Left forelimb (tissue), 1 donor: ENCODE measurements at regions not wholly inside any gene's neighbourhood (a gene's known extent, or its start where the extent isn't known, plus 50 kb on each side); places are given as distances from the start of the nearest gene placed in this dataset.
A peak's percentile ranks its signal among the peaks of the same experiment; 100 is the strongest.

Experiments
- DNase-seq: peaks from one replicate; pipeline ENCODE4 v3.0.0-alpha.2; 2018; ENCODE audit warnings: low spot score

- DNase-seq, result no peak
Observed at GRCh38 chr7:25557379-25557917, 329.2 kb upstream of the NPVF start.

- DNase-seq, result no peak
Observed at GRCh38 chr7:25557930-25558329, 329.6 kb upstream of the NPVF start.

- no peak for DNase-seq
Observed at GRCh38 chr7:25558605-25559004, 330.3 kb upstream of the NPVF start.

DNA sequence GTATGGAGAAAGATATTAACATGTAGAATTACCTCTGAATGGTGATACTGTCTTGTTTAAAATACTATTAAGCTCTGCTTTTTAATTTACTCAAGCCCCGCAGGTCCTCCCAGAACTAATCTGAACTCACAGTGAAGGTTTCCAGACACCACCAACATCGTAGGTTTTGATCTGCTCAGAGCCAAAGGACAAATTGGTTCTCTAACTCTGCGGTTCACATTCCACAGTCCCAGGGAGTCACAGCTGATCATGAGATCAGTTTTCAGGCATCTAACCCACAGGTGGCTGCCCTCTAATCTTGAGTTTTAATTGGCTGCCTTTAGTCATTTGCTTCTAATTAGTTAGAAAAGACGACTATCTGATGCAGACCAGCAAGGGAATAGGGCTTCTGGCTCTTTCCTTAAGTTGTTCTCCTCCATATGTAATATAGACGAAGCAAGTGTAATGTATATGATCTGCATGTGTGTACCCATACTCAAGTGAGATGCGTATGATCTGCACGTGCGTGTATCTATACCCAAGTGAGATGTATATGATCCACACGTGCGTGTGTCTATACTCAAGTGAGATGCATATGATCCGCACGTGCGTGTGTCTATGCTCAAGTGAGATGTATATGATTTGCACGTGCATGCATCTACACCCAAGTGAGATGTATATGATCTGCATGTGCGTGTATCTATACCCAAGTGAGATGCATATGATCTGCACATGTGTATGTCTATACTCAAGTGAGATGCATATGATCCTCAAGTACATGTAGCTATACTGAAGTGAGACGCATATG lies 331.5 kb upstream of the NPVF start:
- no peak for DNase-seq

DNA sequence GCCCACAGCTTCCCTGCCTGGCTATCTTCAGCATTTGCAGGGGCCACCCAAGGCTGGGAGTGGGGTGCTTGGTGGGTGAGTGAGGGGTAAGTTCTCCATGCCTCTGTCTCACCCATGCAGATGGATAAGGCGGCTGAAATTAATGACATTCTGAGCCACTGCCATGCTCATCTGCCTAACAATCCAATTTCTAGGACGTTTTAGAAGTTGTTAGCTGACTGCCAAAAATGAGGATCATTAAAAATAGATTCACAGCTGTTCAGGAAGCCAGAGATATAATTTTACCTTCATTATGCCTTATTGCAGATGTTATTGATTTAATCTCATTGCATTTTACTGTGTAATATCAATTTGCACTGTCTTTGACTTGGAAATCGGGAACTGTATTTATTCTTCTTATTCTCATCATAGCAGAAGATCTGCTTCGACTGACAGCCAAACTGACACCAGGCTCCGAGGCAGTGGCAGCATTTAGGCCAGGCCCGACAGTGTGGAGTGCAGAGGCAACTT lies 334.4 kb upstream of the NPVF start:
- no peak for DNase-seq

DNA sequence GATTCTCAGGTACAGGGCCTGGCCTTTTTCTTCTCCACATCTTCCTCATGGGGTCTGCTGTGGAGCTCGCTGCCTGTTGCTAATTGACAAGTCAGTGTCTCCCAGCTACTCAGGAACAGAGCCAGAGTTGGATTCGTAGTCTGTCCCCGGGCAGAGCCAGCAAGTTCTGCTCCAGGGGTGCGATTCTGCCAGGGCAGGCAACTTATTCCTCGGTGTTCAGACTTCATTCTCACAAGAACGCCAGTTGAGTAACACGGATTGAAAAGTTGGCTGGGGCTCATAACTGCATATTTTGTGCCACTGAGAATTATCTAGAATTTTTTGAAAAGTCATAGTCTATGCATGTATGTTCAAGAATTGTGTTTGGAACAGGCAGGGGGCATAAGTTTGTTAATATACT lies 336.7 kb upstream of the NPVF start:
- no peak for DNase-seq

DNA sequence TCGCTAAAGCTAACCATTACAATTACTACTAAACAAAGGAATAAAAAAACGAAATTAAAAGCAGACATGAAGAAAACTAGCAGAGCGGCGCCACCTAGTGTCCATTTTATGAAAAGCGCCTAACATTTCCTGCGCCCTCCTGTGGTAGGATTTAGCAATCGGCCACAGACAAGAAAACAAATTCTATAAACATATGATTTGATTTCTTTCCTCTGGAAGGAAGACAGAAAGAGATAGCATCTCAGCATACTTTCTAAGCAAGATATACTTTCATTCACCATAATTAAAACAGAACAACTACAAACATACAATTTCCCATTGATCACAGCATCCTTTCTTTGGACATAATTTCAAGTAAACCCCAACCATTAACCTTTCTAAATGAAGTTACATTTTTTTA lies 337.7 kb upstream of the NPVF start:
- peak; percentile 74 for DNase-seq

DNA sequence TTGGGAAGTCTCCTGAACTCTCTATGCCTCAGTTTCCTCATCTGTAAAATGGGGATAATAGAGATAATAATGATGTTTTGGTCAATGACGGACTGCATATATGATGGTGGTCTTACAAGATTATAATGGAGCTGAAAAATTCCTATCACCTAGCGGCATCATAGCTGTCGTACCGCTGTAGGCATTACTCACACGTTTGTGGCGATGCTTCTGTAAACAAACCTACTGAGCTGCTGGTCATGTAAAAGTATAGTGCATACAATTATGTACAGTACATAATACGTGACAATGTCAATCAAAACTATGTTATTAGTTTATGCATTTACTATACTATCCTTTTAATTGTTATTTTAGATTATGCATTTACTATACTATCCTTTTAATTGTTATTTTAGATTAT lies 339.1 kb upstream of the NPVF start:
- no peak for DNase-seq

DNA sequence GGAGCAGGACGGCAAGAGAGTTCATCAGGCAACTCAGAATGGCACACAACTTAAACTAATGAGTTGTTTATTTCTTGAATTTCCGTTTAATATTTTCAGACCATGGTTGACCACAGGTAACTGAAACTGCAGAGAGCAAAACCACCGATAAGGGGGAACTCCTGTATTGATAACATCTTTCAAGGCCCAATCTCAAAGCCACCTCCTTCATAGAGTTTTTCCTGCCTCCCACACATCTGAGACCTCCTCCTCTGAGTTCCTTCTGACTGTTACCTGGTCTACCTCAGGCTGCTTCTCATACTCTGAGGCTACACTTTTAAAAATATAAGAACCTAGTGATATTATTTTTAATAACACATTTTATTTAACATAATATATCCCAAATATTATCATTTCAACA lies 341.5 kb upstream of the NPVF start:
- no peak for DNase-seq

GRCh38 chr7:25572423-25572822 lies 344.1 kb upstream of the NPVF start:
- no peak for DNase-seq

- DNase-seq, result no peak
Observed at GRCh38 chr7:25574828-25575227, 346.5 kb upstream of the NPVF start.

- no peak for DNase-seq
Observed at GRCh38 chr7:25575634-25576033, 347.3 kb upstream of the NPVF start.

DNA sequence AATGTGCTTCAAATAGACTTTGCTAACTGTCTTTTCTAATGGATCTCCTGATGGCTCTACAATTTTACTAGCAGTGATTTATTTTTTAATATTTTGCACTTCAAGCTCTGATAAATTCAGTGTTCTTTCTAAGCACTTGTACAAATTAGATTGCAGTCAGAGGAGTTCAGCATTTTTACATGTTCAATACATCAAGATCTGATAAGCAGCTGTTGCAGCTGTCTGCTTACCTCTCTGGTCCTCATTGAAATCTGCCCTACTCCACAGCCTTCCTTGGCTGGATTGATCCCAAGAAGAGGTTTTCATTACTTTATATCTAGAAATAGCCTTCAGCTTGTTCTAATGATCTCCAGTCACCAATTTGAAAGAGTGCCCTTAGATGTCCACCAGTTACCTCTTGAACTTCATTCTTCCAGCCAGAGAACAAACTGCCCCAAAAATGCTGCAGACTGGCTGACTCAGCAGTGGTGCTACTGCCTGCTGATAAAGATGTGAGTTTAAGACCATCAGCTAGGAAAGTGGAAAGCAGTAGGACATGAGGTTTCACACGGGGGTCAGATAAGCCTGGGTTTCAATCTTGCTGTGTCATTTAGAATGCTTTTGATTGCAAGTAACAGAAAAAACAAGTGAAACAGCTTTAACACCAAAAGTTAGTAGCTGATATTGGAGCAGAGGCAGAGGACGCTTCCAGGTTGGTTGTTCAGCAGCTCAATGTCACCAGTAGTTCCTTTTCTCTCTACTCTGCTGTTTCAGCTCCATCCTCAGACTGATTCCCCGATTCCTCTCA lies 350.9 kb upstream of the NPVF start:
- no peak for DNase-seq

GRCh38 chr7:25579778-25580075 lies 351.4 kb upstream of the NPVF start:
- DNase-seq, result no peak

DNA sequence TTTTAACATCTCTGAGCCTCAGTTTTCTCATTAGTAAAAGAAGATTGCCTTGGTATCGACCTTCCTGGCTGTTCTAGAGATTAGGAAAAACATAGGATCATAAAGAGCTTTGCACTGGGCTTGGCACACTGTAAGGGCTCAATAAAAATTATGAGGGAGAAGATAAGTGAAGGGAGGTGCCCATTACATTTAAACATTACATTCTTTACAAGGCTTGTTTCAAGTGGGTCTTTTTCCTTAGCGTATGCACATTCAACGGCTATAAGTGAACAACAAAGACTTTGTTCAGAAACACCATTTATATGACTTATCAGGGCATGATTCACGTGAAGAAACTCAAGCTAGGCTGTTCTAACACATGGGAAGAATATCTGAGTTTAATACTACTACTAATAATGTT lies 351.9 kb upstream of the NPVF start:
- DNase-seq, result no peak

DNA sequence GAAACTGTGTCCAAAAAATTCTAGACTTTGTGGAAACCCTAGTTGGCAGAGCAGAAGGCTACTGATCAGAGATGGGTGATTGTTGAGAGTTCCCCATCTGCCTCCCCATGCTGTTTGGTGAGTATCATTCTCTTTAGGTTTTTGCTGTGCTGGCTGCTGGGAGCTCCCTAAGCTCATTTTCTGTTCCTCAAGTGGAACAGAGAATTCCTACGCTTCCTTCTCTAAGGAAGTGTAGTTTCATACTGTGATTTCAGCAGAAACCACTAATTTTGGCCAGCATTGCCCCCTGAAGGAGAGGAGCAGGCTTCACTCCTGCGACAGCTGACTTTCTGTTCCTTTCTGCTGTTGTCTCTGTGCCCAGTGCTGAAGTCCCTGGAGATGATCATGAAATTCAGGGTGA lies 355.3 kb upstream of the NPVF start:
- no peak for DNase-seq

- no peak for DNase-seq
Observed at GRCh38 chr7:25584112-25584938, 356.0 kb upstream of the NPVF start.

- DNase-seq, result no peak
Observed at GRCh38 chr7:25586513-25586912, 358.2 kb upstream of the NPVF start.

GRCh38 chr7:25594122-25594521 lies 365.8 kb upstream of the NPVF start:
- no peak for DNase-seq

- no peak for DNase-seq
Observed at GRCh38 chr7:25594728-25595127, 366.4 kb upstream of the NPVF start.

GRCh38 chr7:25595996-25596395 lies 367.7 kb upstream of the NPVF start:
- DNase-seq, result no peak

DNA sequence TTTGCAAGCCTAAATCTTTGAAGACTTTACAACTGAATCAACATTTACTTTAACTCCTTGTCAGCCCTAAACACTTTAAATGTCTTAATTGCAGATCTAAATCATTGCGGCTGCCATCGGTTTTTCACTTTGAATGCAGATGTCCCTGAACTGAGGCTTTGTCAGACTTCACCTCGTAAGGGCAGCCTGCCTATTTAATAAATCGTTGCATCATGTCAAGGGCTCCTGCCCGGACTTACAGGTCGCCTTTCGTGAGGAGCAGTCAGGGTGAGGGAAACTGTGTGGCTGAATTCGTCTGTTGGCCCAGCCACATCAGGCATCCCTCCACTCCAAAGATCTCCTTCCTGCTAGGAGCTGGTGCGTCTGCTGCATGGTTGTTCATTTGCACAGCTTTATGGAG lies 368.2 kb upstream of the NPVF start:
- DNase-seq, result no peak
